ENCODE measurements at regions not wholly inside any gene's neighbourhood (a gene's known extent, or its start where the extent isn't known, plus 50 kb on each side); places are given as distances from the start of the nearest gene placed in this dataset.

DNA sequence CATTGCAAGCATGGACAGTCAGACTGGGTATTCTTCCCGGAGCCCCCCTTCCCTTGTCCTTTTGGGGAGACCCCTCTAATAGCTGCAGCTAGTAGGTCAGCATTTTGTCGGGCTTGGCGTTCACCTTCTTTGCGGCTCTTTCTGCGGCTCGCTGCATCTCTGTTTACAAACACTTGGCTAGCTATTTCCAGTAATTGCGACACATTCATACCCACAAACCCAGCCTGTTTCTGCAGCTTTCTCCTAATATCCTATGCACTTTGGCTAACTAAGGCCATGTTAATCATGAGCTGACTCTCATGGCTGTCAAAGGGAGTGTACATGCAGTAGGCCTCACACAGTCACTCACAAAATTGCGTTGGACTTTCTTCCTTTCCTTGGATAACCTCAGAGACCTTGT, 716.4 kb downstream of the AMY1C start:
- TF ChIP-seq EZH2 (IDR thresholded peaks at IDR 0.05; ENCODE audit: borderline replicate concordance) = no peak
- TF ChIP-seq, protein P1, sequence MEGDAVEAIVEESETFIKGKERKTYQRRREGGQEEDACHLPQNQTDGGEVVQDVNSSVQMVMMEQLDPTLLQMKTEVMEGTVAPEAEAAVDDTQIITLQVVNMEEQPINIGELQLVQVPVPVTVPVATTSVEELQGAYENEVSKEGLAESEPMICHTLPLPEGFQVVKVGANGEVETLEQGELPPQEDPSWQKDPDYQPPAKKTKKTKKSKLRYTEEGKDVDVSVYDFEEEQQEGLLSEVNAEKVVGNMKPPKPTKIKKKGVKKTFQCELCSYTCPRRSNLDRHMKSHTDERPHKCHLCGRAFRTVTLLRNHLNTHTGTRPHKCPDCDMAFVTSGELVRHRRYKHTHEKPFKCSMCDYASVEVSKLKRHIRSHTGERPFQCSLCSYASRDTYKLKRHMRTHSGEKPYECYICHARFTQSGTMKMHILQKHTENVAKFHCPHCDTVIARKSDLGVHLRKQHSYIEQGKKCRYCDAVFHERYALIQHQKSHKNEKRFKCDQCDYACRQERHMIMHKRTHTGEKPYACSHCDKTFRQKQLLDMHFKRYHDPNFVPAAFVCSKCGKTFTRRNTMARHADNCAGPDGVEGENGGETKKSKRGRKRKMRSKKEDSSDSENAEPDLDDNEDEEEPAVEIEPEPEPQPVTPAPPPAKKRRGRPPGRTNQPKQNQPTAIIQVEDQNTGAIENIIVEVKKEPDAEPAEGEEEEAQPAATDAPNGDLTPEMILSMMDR (IDR thresholded peaks at IDR 0.05; ENCODE audit: poor library complexity) = no peak
